ENCODE measurements at regions not wholly inside any gene's neighbourhood (a gene's known extent, or its start where the extent isn't known, plus 50 kb on each side); places are given as distances from the start of the nearest gene placed in this dataset.

- Histone ChIP-seq H3K27ac (no peak overlapping the region), H3K4me3 (no peak overlapping the region), H3K27me3 (no peaks in the 10 kb centered on the region), H3K36me3 (no peaks in the 10 kb centered on the region), H3K4me1 (no peaks in the 10 kb centered on the region), H3K9me3 (peaks cover 0 to 10% (median 1%) of the 10 kb centered on the region in 4 donors)
- DNase-seq (ENCODE audit: low spot score in 2 of 2): no peak
- TF ChIP-seq CTCF (IDR thresholded peaks at IDR 0.05) (no peak), POLR2A (IDR thresholded peaks at IDR 0.05) (no peak), EP300 (IDR thresholded peaks at IDR 0.05) (no peak)
- whole genome bisulfite sequencing, 2 donors: 100% methylated on average over 1 of the region's 1 CpG
Observed at GRCh38 chr14:62546862-62547474, 498.3 kb downstream of the KCNH5 start.

GRCh38 chr14:62557416-62557815, 487.8 kb downstream of the KCNH5 start:
- H3K4me3 ChIP-seq: no peak overlapping the region
- no peak for DNase-seq (ENCODE audit: low spot score in 2 of 2)
- H3K27me3 ChIP-seq: no peaks in the 10 kb centered on the region
- WGBS, 2 donors: 78 to 85% methylated on average over 6 of the region's 6 CpGs
- peaks cover 0 to 15% (median 0%) of the 10 kb centered on the region in 4 donors for H3K9me3 ChIP-seq
- no peak for TF ChIP-seq CTCF (IDR thresholded peaks at IDR 0.05)
- TF ChIP-seq EP300 (IDR thresholded peaks at IDR 0.05): no peak
- TF ChIP-seq POLR2A (IDR thresholded peaks at IDR 0.05): no peak
- no peak overlapping the region for H3K27ac ChIP-seq
- no peaks in the 10 kb centered on the region for H3K4me1 ChIP-seq
- H3K36me3 ChIP-seq: no peaks in the 10 kb centered on the region

GRCh38 chr14:62558451-62558850, 486.8 kb downstream of the KCNH5 start:
- DNase-seq (ENCODE audit: low spot score in 2 of 2): no peak
- Histone ChIP-seq H3K27ac (no peak overlapping the region), H3K4me1 (no peaks in the 10 kb centered on the region), H3K4me3 (no peak overlapping the region), H3K9me3 (peaks cover 0 to 6% (median 0%) of the 10 kb centered on the region in 4 donors), H3K36me3 (no peaks in the 10 kb centered on the region), H3K27me3 (no peaks in the 10 kb centered on the region)
- TF ChIP-seq CTCF (IDR thresholded peaks at IDR 0.05): no peak
- no peak for TF ChIP-seq EP300 (IDR thresholded peaks at IDR 0.05)
- TF ChIP-seq POLR2A (IDR thresholded peaks at IDR 0.05): no peak
- WGBS, 2 donors: 20% methylated on average over 1 of the region's 1 CpG

GRCh38 chr14:62585247-62585646, 460.0 kb downstream of the KCNH5 start:
- TF ChIP-seq POLR2A (IDR thresholded peaks at IDR 0.05) (no peak), CTCF (IDR thresholded peaks at IDR 0.05) (no peak), EP300 (IDR thresholded peaks at IDR 0.05) (no peak)
- WGBS, 2 donors: 80% methylated on average over 2 of the region's 2 CpGs
- Histone ChIP-seq H3K27me3 (no peaks in the 10 kb centered on the region), H3K9me3 (no peaks in the 10 kb centered on the region), H3K27ac (no peak overlapping the region), H3K36me3 (no peaks in the 10 kb centered on the region), H3K4me3 (no peak overlapping the region), H3K4me1 (no peaks in the 10 kb centered on the region)
- no peak for DNase-seq (ENCODE audit: low spot score in 2 of 2)

- H3K27ac ChIP-seq: no peak overlapping the region
- H3K27me3 ChIP-seq: no peaks in the 10 kb centered on the region
- TF ChIP-seq EP300 (IDR thresholded peaks at IDR 0.05) (no peak), CTCF (IDR thresholded peaks at IDR 0.05) (no peak), POLR2A (IDR thresholded peaks at IDR 0.05) (no peak)
- no peaks in the 10 kb centered on the region for H3K36me3 ChIP-seq
- 67 to 72% methylated on average over 1 of the region's 1 CpG for WGBS, 2 donors
- H3K9me3 ChIP-seq: peaks cover 0 to 11% (median 0%) of the 10 kb centered on the region in 4 donors
- H3K4me3 ChIP-seq: no peak overlapping the region
- no peak for DNase-seq (ENCODE audit: low spot score in 2 of 2)
- no peaks in the 10 kb centered on the region for H3K4me1 ChIP-seq
Observed at GRCh38 chr14:62592877-62593276, 452.4 kb downstream of the KCNH5 start.
